22Rv1 (cell line): ENCODE measurements at regions not wholly inside any gene's neighbourhood (a gene's known extent, or its start where the extent isn't known, plus 50 kb on each side); places are given as distances from the start of the nearest gene placed in this dataset.

Experiments
- H3K27ac ChIP-seq: fragments of 450-650 bp; 2 replicates; pipeline ENCODE4 v1.5.1; 2017
- CTCF ChIP-seq: fragments of 450-650 bp; IDR thresholded peaks from 2 replicates; pipeline ENCODE4 v1.5.1; 2017; ENCODE audit warnings: mild to moderate bottlenecking
- ZFX ChIP-seq: fragments of 450-650 bp; IDR thresholded peaks from 2 replicates; pipeline ENCODE4 v1.6.1; 2017; ENCODE audit warnings: antibody characterized with exemption, borderline replicate concordance

- TF ChIP-seq CTCF, result no peak
- TF ChIP-seq ZFX, result no peak
- H3K27ac ChIP-seq, result no peak overlapping the region
Measured at GRCh38 chr5:87876616-87877015, 392.0 kb downstream of the TMEM161B start.

DNA sequence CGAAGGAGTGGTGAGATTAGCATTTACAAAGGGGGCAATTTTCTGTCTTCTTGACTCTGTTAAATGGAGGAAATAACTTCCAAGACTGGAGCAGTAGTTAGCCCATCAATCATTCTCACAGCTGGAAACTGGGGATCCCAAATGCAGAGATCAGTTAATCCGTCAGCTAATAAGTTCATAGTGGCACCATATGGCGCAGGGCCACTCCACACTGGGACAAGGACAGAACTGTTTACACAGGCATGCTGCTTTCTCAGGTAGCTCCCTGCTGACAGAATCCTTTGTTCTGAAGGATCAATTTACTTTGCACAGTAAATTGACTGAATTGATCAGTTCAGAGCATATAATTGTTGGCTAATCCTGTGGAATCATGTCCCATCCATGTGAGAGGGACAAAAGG is 395.7 kb downstream of the TMEM161B start:
- no peak overlapping the region for H3K27ac ChIP-seq
- TF ChIP-seq ZFX, result no peak
- TF ChIP-seq CTCF, result no peak

DNA sequence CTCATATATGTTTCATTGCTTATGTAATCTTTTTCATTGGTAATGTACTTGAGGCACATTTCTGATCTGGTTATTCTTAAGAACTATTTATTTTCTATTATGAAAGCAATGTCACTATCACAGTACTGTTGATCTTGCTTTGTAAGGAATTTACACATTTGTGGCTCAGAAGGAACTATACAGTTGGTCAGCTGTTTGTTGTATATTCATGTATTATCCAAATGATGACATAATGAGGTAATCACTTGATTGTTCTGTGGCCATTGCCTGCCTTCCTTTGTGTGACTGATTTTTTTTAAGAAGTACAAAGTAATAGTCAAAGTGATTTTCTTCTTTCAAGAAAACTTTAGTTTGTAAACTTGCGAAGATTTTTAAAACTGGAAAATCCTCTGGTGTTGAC is 399.9 kb downstream of the TMEM161B start:
- no peak for TF ChIP-seq ZFX
- no peak for TF ChIP-seq CTCF
- no peak overlapping the region for H3K27ac ChIP-seq

- no peak for TF ChIP-seq CTCF
- H3K27ac ChIP-seq, result no peak overlapping the region
Measured at GRCh38 chr5:87867281-87867680, 401.4 kb downstream of the TMEM161B start.

DNA sequence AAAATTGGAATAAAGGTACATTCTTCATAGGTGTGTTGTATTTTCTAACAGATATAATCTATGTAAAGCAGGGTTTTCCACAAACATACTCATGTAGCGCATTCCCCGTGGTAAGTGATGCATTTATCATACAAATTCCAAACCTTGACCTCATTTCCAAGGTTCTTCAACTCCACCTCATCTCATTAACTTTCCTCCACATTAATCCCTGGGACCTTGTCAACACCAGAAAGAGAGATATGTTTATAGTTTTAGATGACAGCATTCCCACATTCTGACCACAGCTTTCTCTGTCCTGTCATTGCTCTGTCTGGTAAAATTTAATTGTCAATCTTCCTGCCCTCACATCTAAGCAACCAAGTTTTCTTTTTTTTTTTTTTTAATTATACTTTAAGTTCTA is 415.1 kb downstream of the TMEM161B start:
- no peak overlapping the region for H3K27ac ChIP-seq
- no peak for TF ChIP-seq ZFX
- no peak for TF ChIP-seq CTCF

GRCh38 chr5:87851603-87852002 is 417.0 kb downstream of the TMEM161B start:
- TF ChIP-seq ZFX (no peak), CTCF (no peak)

GRCh38 chr5:87850843-87851242 is 417.8 kb downstream of the TMEM161B start:
- TF ChIP-seq ZFX (no peak), CTCF (no peak)
- H3K27ac ChIP-seq, result no peak overlapping the region

More at GRCh38 chr5:87851603-87852002, 417.0 kb downstream of the TMEM161B start:
- no peak overlapping the region for H3K27ac ChIP-seq

GRCh38 chr5:87845734-87846133 is 422.9 kb downstream of the TMEM161B start:
- TF ChIP-seq CTCF (no peak), ZFX (no peak)
- H3K27ac ChIP-seq, result no peak overlapping the region
